ENCODE measurements at regions not wholly inside any gene's neighbourhood (a gene's known extent, or its start where the extent isn't known, plus 50 kb on each side); places are given as distances from the start of the nearest gene placed in this dataset.

GRCh38 chr6:113739041-113739655 is 118.0 kb upstream of the MARCKS start:
- ChIA-PET CTCF (no interaction called here), POLR2A (interaction anchor here (0.5 kb wide), 1 partner anchor 555 kb away, joined by 3 read pairs; no protein-coding TSS in a partner anchor)
- Histone ChIP-seq H2AFZ (ENCODE audit: low read depth) (no peak overlapping the region), H3F3A (replicated peaks; ENCODE audit: insufficient read depth) (no peaks in the 10 kb centered on the region), H3K9me3 (no peaks in the 10 kb centered on the region), H4K20me1 (ENCODE audit: insufficient read depth) (no peaks in the 10 kb centered on the region), H3K79me2 (ENCODE audit: insufficient read depth) (no peaks in the 10 kb centered on the region), H3K36me3 (replicated peaks in 1 of 2; ENCODE audit: control insufficient read depth in 1 of 2, insufficient read depth in 2 of 2, low read length in 1 of 2) (no peaks in the 10 kb centered on the region), H3K4me1 (ENCODE audit: control insufficient read depth in 1 of 2, insufficient read depth in 2 of 2, low read depth in 1 of 2, low read length in 1 of 2) (no peaks in the 10 kb centered on the region), H3K9ac (no peak overlapping the region), H3K9me2 (no peaks in the 10 kb centered on the region), H3K27ac (ENCODE audit: low read depth in 2 of 2, low read length in 1 of 2) (no peak overlapping the region), H3K27me3 (ENCODE audit: insufficient read depth) (no peaks in the 10 kb centered on the region), H3K4me3 (ENCODE audit: low read depth in 2 of 2, low read length in 1 of 2) (no peak overlapping the region), H3K4me2 (no peak overlapping the region)
- WGBS (ENCODE audit: low lambda C conversion rate) = 79% methylated on average over 4 of the region's 4 CpGs
- DNase-seq = no peak
- TF ChIP-seq CHD2 (IDR thresholded peaks at IDR 0.05; ENCODE audit: low read length, partially characterized antibody) = no peak
- no peak for TF ChIP-seq MEF2A (IDR thresholded peaks at IDR 0.05; ENCODE audit: borderline replicate concordance, low read depth)
- TF ChIP-seq JUND (IDR thresholded peaks at IDR 0.05) = no peak
- TF ChIP-seq RAD21 (IDR thresholded peaks at IDR 0.05; ENCODE audit: low read length) = no peak
- TF ChIP-seq CTCF (IDR thresholded peaks at IDR 0.05) = no peak
- no peak for TF ChIP-seq FOXJ3 (CRISPR knock-in tag; IDR thresholded peaks at IDR 0.05)
- no peak for TF ChIP-seq TEAD4 (IDR thresholded peaks at IDR 0.05; ENCODE audit: borderline replicate concordance, insufficient read depth)
- TF ChIP-seq USF1 (IDR thresholded peaks at IDR 0.05; ENCODE audit: borderline replicate concordance, low read depth) = no peak
- TF ChIP-seq FOXM1 (IDR thresholded peaks at IDR 0.05; ENCODE audit: low read depth) = no peak
- no peak for TF ChIP-seq ELF1 (IDR thresholded peaks at IDR 0.05)
- TF ChIP-seq YY1 (IDR thresholded peaks at IDR 0.05; ENCODE audit: low read depth) = no peak
- TF ChIP-seq POLR2AphosphoS5 (IDR thresholded peaks at IDR 0.05; ENCODE audit: low read depth, low read length) = no peak
- no peak for TF ChIP-seq EZH2phosphoT487 (IDR thresholded peaks at IDR 0.05; ENCODE audit: borderline replicate concordance, low read depth)
- TF ChIP-seq RFX5 (IDR thresholded peaks at IDR 0.05; ENCODE audit: low read length) = no peak

- H3K4me2 ChIP-seq = no peak overlapping the region
- TF ChIP-seq RXRA (IDR thresholded peaks at IDR 0.05; ENCODE audit: borderline replicate concordance, low read depth) = no peak
- ChIA-PET POLR2A (no interaction called here), CTCF (interaction anchor here (1.6 kb wide), 1 partner anchor 117 kb away, joined by 5 read pairs; no protein-coding TSS in a partner anchor)
- no peaks in the 10 kb centered on the region for H3K79me2 ChIP-seq (ENCODE audit: insufficient read depth)
- no peaks in the 10 kb centered on the region for H3F3A ChIP-seq (replicated peaks; ENCODE audit: insufficient read depth)
- H3K9me3 ChIP-seq = no peaks in the 10 kb centered on the region
- H3K9ac ChIP-seq = no peak overlapping the region
- H4K20me1 ChIP-seq (ENCODE audit: insufficient read depth) = no peaks in the 10 kb centered on the region
- H3K27me3 ChIP-seq (ENCODE audit: insufficient read depth) = no peaks in the 10 kb centered on the region
- peaks cover 0 to 3% of the 10 kb centered on the region in 2 experiments; a peak in 2 of 4 replicates for H3K4me1 ChIP-seq (ENCODE audit: control insufficient read depth in 1 of 2, insufficient read depth in 2 of 2, low read depth in 1 of 2, low read length in 1 of 2)
- H2AFZ ChIP-seq (ENCODE audit: low read depth) = no peak overlapping the region
- no peak overlapping the region for H3K27ac ChIP-seq (ENCODE audit: low read depth in 2 of 2, low read length in 1 of 2)
- H3K4me3 ChIP-seq (ENCODE audit: low read depth in 2 of 2, low read length in 1 of 2) = no peak overlapping the region
- no peak for DNase-seq
- no peaks in the 10 kb centered on the region for H3K9me2 ChIP-seq
- no peaks in the 10 kb centered on the region for H3K36me3 ChIP-seq (replicated peaks in 1 of 2; ENCODE audit: control insufficient read depth in 1 of 2, insufficient read depth in 2 of 2, low read length in 1 of 2)
These were observed 115.5 kb upstream of the MARCKS start for GRCh38 chr6:113741651-113742050.

Measured in SK-N-SH (cell line).